GM12892 (cell line): ENCODE measurements at regions not wholly inside any gene's neighbourhood (a gene's known extent, or its start where the extent isn't known, plus 50 kb on each side); places are given as distances from the start of the nearest gene placed in this dataset.

Experiments used
- POLR2A ChIP-seq: IDR thresholded peaks from 2 replicates; pipeline ENCODE4 v1.6.1; 2011; ENCODE audit warnings: low read depth, low read length, control low read depth
- POLR2AphosphoS5 ChIP-seq: IDR thresholded peaks from 2 replicates; pipeline ENCODE4 v1.6.1; 2011; ENCODE audit warnings: low read depth, low read length, control low read depth
- TAF1 ChIP-seq: IDR thresholded peaks from 2 replicates; pipeline ENCODE4 v1.6.1; 2011; ENCODE audit warnings: low read depth, mild to moderate bottlenecking, control low read depth, low read length, borderline replicate concordance

DNA sequence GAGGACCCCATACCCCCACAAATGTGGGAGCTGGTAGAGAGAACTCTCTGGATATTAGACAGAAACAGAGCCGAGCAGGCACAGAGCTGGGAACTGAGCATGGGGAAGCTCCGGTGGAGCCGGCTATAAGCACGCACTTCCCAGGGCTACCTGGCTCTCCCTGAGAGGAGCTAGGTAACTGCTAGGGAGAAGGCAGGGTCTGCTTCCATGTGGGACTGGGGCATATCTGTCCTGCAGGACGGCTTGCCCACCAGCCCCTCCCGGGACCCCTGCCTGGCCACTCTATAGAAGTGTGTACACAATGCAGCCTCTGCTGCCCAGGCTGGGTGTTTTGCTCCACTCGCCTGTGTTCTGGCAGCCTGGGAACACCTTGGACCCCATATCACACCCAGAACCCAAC, 1537.0 kb upstream of the CDH9 start:
- TF ChIP-seq POLR2A (no peak), POLR2AphosphoS5 (no peak), TAF1 (no peak)
